HCT116 (cell line): ENCODE measurements at regions not wholly inside any gene's neighbourhood (a gene's known extent, or its start where the extent isn't known, plus 50 kb on each side); places are given as distances from the start of the nearest gene placed in this dataset.

Source experiments
- ATAC-seq: fragments of 200-7000 bp; cut with Tn5 transposase; 2 replicates; pipeline ENCODE4 v1.9.1; 2020; ENCODE audit warnings: mild to moderate bottlenecking, moderate library complexity
- BruUV-seq: library from RNA; stranded (reverse); fragments of 400-500 nt; replicated peaks from 2 replicates; lab custom pipeline; 2021; lab: Mats Ljungman, UMichigan
- CTCF ChIA-PET: fragments of 300-600 bp; sonication (Branson Sonifier 250); formaldehyde crosslinking; loops from one replicate; lab custom pipeline; 2021; ENCODE audit warnings: antibody characterized with exemption; lab: Charles Lee
- POLR2A ChIA-PET: fragments of 300-600, 350-600 bp; sonication (Branson Sonifier 250); formaldehyde crosslinking; loops from one replicate; lab custom pipeline; 2021; ENCODE audit warnings: antibody characterized with exemption; lab: Charles Lee
- RAD21 ChIA-PET, 2 experiments: fragments of 300-600 bp; sonication (Branson Sonifier 250); formaldehyde crosslinking; loops; one replicate each; lab custom pipeline; 2023; ENCODE audit warnings: low total read pairs in 2 of 2; ENCODE audit not compliant: uncharacterized antibody in 2 of 2, unreplicated experiment in 2 of 2, low non-redundant PET in 1 of 2; lab: Charles Lee
- DNase-seq: peaks from one replicate; pipeline ENCODE4 v3.0.0-alpha.2; 2010; ENCODE audit warnings: low read depth, low spot score
- H2AFZ ChIP-seq: fragments of 200-600 bp; shearing (Covaris generic), sonication (generic); 2 replicates; pipeline ENCODE4 v1.6.1; 2017; ENCODE audit warnings: low read depth, mixed run types, mixed read lengths, antibody characterized with exemption, low read length; ENCODE audit not compliant: poor library complexity, severe bottlenecking
- H3K27ac ChIP-seq: 2 replicates; pipeline ENCODE4 v1.5.1; 2012; ENCODE audit warnings: low read depth, low read length
- H3K27me3 ChIP-seq: fragments of 200-600 bp; sonication (generic); 2 replicates; pipeline ENCODE4 v1.6.1; 2016; ENCODE audit warnings: mixed run types, low read length, mixed read lengths; ENCODE audit not compliant: insufficient read depth
- H3K36me3 ChIP-seq, 2 experiments: fragments of 200-500 bp in 1 of 2; fragments of 200-600 bp in 1 of 2; sonication (Bioruptor generic) in 1 of 2; sonication (generic) in 1 of 2; 2 replicates each; pipeline versions ENCODE4 v1.5.1 to v1.6.1; 2014 to 2016; ENCODE audit warnings: low read length in 2 of 2, inconsistent platforms in 1 of 2, mixed read lengths in 1 of 2, mixed run types in 1 of 2; ENCODE audit not compliant: insufficient read depth in 2 of 2, control insufficient read depth in 1 of 2
- H3K4me1 ChIP-seq, 2 experiments: fragments of 200-600 bp in 1 of 2; sonication (generic) in 1 of 2; 2 replicates each; pipeline versions ENCODE4 v1.5.1 to v1.6.1; 2012 to 2017; ENCODE audit warnings: low read length in 2 of 2, inconsistent platforms in 1 of 2, mild to moderate bottlenecking in 1 of 2, mixed read lengths in 1 of 2, mixed run types in 1 of 2, moderate library complexity in 1 of 2; ENCODE audit not compliant: insufficient read depth in 2 of 2, control insufficient read depth in 1 of 2
- H3K4me2 ChIP-seq: fragments of 200-600 bp; sonication (generic); 2 replicates; pipeline ENCODE4 v1.6.1; 2017; ENCODE audit warnings: mixed run types, low read length, mixed read lengths
- H3K4me3 ChIP-seq, 2 experiments: fragments of 200-600 bp in 1 of 2; sonication (generic) in 1 of 2; replicated peaks in 1 of 2; 2 replicates each; pipeline ENCODE4 v1.5.1; 2011 to 2016; ENCODE audit warnings: low read length in 2 of 2, control low read depth in 1 of 2, low read depth in 1 of 2, mild to moderate bottlenecking in 1 of 2, mixed read lengths in 1 of 2, mixed run types in 1 of 2
- H3K79me2 ChIP-seq: fragments of 200-600 bp; sonication (generic); 2 replicates; pipeline ENCODE4 v1.6.1; 2017; ENCODE audit warnings: mild to moderate bottlenecking, mixed run types, low read length, moderate library complexity, mixed read lengths; ENCODE audit not compliant: insufficient read depth
- H3K9ac ChIP-seq: fragments of 200-600 bp; sonication (generic); 2 replicates; pipeline ENCODE4 v1.6.1; 2016; ENCODE audit warnings: low read length, mixed read lengths
- H3K9me2 ChIP-seq: fragments of 200-600 bp; sonication (generic), shearing (Covaris generic); 2 replicates; pipeline ENCODE4 v1.6.1; 2017; ENCODE audit warnings: mixed run types, mild to moderate bottlenecking, moderate library complexity; ENCODE audit not compliant: insufficient read depth
- H3K9me3 ChIP-seq, 2 experiments: fragments of 200-500 bp in 1 of 2; fragments of 200-600 bp in 1 of 2; sonication (Bioruptor generic) in 1 of 2; sonication (generic) in 1 of 2; 2 replicates each; pipeline ENCODE4 v1.6.1; 2014 to 2017; ENCODE audit warnings: low read length in 2 of 2, mixed read lengths in 2 of 2, inconsistent platforms in 1 of 2, low read depth in 1 of 2, mild to moderate bottlenecking in 1 of 2, mixed run types in 1 of 2, moderate library complexity in 1 of 2; ENCODE audit not compliant: control insufficient read depth in 1 of 2, insufficient read depth in 1 of 2
- H4K20me1 ChIP-seq: fragments of 200-600 bp; sonication (generic), shearing (Covaris generic); 2 replicates; pipeline ENCODE4 v1.6.1; 2017; ENCODE audit warnings: mixed run types, mild to moderate bottlenecking, moderate library complexity; ENCODE audit not compliant: insufficient read depth
- CBX3 ChIP-seq: IDR thresholded peaks from 2 replicates; pipeline ENCODE4 v1.6.1; 2012; ENCODE audit warnings: low read depth
- CEBPB ChIP-seq: IDR thresholded peaks from 2 replicates; pipeline ENCODE4 v1.6.1; 2012; ENCODE audit warnings: low read depth
- ELF1 ChIP-seq: IDR thresholded peaks from 2 replicates; pipeline ENCODE4 v1.6.1; 2012; ENCODE audit warnings: low read depth, borderline replicate concordance
- EZH2phosphoT487 ChIP-seq: fragments of 200-600 bp; IDR thresholded peaks from 2 replicates; pipeline ENCODE4 v1.6.1; 2018; ENCODE audit warnings: antibody characterized with exemption, borderline replicate concordance
- JUND ChIP-seq: IDR thresholded peaks from 2 replicates; pipeline ENCODE4 v1.6.1; 2012
- RAD21 ChIP-seq: IDR thresholded peaks from 2 replicates; pipeline ENCODE4 v1.6.1; 2012; ENCODE audit warnings: low read depth, mild to moderate bottlenecking
- SRF ChIP-seq: IDR thresholded peaks from 2 replicates; pipeline ENCODE4 v1.6.1; 2012; ENCODE audit warnings: low read depth
- TCF7L2 ChIP-seq: IDR thresholded peaks from 2 replicates; pipeline ENCODE4 v1.7.0; 2011; ENCODE audit warnings: borderline replicate concordance, inconsistent platforms; ENCODE audit not compliant: insufficient read depth, insufficient read length; ENCODE audit errors: extremely low read depth
- intact Hi-C: fragments of 100-400 bp; cut with micrococcal nuclease; formaldehyde crosslinking; loops from 2 replicates; pipeline ENCODE4 v1.10.0; 2022
- TF ChIP-seq, protein P1 (sequence below): IDR thresholded peaks from 2 replicates; pipeline ENCODE4 v1.6.1; 2012; ENCODE audit warnings: low read depth
- TF ChIP-seq, protein P2 (sequence below), 3 experiments: fragments of 200-600 bp in 1 of 3; sonication (generic) in 1 of 3; IDR thresholded peaks in 2 of 3; conservative IDR thresholded peaks in 1 of 3; 2 replicates each; pipeline ENCODE4 v1.5.1; 2012 to 2017; ENCODE audit warnings: low read depth in 2 of 3, low read length in 2 of 3, antibody characterized with exemption in 1 of 3, borderline replicate concordance in 1 of 3, control low read depth in 1 of 3, mild to moderate bottlenecking in 1 of 3, mixed read lengths in 1 of 3, mixed run types in 1 of 3, moderate library complexity in 1 of 3; ENCODE audit not compliant: insufficient read depth in 1 of 3

DNA sequence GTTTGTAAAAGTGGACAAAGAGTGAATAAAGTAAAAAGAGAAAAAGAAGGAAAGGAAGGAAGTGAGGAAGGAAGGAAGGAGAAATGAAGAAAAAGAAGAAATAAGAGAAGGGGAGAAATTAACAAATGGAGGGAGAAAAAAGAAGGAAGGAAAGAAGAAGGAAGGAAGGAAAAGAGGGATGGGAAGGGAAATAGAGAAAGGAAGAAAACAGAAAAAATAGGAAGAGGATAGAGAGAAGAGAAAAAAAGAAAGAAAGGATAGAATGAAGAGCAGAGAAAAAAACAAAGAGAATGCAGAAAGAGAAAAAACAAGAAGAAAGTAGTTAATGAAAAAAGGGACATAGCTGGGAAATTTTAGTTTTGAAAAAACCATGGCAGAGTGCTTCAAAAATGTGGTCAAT is 361.8 kb downstream of the EPHA7 start:
- H4K20me1 ChIP-seq: no peaks in the 10 kb centered on the region
- H3K4me1 ChIP-seq: no peaks in the 10 kb centered on the region
- ChIA-PET POLR2A (no interaction called here), CTCF (no interaction called here), RAD21 (no interaction called here)
- ATAC-seq (no peak), DNase-seq (no peak)
- TF ChIP-seq, protein P1, sequence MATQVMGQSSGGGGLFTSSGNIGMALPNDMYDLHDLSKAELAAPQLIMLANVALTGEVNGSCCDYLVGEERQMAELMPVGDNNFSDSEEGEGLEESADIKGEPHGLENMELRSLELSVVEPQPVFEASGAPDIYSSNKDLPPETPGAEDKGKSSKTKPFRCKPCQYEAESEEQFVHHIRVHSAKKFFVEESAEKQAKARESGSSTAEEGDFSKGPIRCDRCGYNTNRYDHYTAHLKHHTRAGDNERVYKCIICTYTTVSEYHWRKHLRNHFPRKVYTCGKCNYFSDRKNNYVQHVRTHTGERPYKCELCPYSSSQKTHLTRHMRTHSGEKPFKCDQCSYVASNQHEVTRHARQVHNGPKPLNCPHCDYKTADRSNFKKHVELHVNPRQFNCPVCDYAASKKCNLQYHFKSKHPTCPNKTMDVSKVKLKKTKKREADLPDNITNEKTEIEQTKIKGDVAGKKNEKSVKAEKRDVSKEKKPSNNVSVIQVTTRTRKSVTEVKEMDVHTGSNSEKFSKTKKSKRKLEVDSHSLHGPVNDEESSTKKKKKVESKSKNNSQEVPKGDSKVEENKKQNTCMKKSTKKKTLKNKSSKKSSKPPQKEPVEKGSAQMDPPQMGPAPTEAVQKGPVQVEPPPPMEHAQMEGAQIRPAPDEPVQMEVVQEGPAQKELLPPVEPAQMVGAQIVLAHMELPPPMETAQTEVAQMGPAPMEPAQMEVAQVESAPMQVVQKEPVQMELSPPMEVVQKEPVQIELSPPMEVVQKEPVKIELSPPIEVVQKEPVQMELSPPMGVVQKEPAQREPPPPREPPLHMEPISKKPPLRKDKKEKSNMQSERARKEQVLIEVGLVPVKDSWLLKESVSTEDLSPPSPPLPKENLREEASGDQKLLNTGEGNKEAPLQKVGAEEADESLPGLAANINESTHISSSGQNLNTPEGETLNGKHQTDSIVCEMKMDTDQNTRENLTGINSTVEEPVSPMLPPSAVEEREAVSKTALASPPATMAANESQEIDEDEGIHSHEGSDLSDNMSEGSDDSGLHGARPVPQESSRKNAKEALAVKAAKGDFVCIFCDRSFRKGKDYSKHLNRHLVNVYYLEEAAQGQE: no peak
- TF ChIP-seq RAD21 (no peak), ELF1 (no peak), SRF (no peak), TCF7L2 (no peak), CEBPB (no peak), JUND (no peak), CBX3 (no peak), EZH2phosphoT487 (no peak)
- TF ChIP-seq, protein P2, sequence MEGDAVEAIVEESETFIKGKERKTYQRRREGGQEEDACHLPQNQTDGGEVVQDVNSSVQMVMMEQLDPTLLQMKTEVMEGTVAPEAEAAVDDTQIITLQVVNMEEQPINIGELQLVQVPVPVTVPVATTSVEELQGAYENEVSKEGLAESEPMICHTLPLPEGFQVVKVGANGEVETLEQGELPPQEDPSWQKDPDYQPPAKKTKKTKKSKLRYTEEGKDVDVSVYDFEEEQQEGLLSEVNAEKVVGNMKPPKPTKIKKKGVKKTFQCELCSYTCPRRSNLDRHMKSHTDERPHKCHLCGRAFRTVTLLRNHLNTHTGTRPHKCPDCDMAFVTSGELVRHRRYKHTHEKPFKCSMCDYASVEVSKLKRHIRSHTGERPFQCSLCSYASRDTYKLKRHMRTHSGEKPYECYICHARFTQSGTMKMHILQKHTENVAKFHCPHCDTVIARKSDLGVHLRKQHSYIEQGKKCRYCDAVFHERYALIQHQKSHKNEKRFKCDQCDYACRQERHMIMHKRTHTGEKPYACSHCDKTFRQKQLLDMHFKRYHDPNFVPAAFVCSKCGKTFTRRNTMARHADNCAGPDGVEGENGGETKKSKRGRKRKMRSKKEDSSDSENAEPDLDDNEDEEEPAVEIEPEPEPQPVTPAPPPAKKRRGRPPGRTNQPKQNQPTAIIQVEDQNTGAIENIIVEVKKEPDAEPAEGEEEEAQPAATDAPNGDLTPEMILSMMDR (IDR thresholded peaks at IDR 0.05 in 2 of 3, conservative IDR thresholded peaks at IDR 0.05 in 1 of 3; ENCODE audit: borderline replicate concordance in 1 of 3, insufficient read depth in 1 of 3, low read depth in 2 of 3, low read length in 2 of 3): no peak
- H3K27me3 ChIP-seq: no peaks in the 10 kb centered on the region
- no peak overlapping the region for H2AFZ ChIP-seq
- intact Hi-C loops: no loop called here
- no peaks in the 10 kb centered on the region for H3K9me2 ChIP-seq
- peaks cover 0 to 8% of the 10 kb centered on the region in 2 experiments; a peak in 3 of 4 replicates for H3K9me3 ChIP-seq
- H3K27ac ChIP-seq: no peak overlapping the region
- no peak overlapping the region for H3K4me3 ChIP-seq
- no peak overlapping the region for H3K9ac ChIP-seq
- H3K4me2 ChIP-seq: no peak overlapping the region
- no peaks in the 10 kb centered on the region for H3K36me3 ChIP-seq
- no TSS peak for BruUV-seq
- no peaks in the 10 kb centered on the region for H3K79me2 ChIP-seq
